ENCODE measurements at regions not wholly inside any gene's neighbourhood (a gene's known extent, or its start where the extent isn't known, plus 50 kb on each side); places are given as distances from the start of the nearest gene placed in this dataset.

- H3K4me2 ChIP-seq (ENCODE audit: control insufficient read depth, insufficient read depth), result no peak overlapping the region
- TF ChIP-seq, protein P1, sequence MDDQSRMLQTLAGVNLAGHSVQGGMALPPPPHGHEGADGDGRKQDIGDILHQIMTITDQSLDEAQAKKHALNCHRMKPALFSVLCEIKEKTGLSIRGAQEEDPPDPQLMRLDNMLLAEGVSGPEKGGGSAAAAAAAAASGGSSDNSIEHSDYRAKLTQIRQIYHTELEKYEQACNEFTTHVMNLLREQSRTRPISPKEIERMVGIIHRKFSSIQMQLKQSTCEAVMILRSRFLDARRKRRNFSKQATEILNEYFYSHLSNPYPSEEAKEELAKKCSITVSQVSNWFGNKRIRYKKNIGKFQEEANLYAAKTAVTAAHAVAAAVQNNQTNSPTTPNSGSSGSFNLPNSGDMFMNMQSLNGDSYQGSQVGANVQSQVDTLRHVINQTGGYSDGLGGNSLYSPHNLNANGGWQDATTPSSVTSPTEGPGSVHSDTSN (IDR thresholded peaks at IDR 0.05; ENCODE audit: insufficient replicate concordance, low read depth, low read length), result no peak
- TF ChIP-seq LARP7 (IDR thresholded peaks at IDR 0.05) (no peak), ZNF24 (IDR thresholded peaks at IDR 0.05) (no peak), MEF2B (IDR thresholded peaks at IDR 0.05; ENCODE audit: partially characterized antibody, poor library complexity, severe bottlenecking) (no peak), EED (IDR thresholded peaks at IDR 0.05; ENCODE audit: low read depth) (no peak), CHD1 (IDR thresholded peaks at IDR 0.05; ENCODE audit: low read depth, low read length) (no peak), NFIC (IDR thresholded peaks at IDR 0.05; ENCODE audit: low read depth, low read length) (no peak), GATAD2B (conservative IDR thresholded peaks at IDR 0.05; ENCODE audit: low read depth) (no peak), TBL1XR1 (IDR thresholded peaks at IDR 0.05; ENCODE audit: low read depth, low read length) (no peak), RELA (IDR thresholded peaks at IDR 0.05; ENCODE audit: borderline replicate concordance, partially characterized antibody) (no peak)
- TF ChIP-seq, protein P2, sequence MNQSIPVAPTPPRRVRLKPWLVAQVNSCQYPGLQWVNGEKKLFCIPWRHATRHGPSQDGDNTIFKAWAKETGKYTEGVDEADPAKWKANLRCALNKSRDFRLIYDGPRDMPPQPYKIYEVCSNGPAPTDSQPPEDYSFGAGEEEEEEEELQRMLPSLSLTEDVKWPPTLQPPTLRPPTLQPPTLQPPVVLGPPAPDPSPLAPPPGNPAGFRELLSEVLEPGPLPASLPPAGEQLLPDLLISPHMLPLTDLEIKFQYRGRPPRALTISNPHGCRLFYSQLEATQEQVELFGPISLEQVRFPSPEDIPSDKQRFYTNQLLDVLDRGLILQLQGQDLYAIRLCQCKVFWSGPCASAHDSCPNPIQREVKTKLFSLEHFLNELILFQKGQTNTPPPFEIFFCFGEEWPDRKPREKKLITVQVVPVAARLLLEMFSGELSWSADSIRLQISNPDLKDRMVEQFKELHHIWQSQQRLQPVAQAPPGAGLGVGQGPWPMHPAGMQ (IDR thresholded peaks at IDR 0.05; ENCODE audit: borderline replicate concordance), result no peak
- in situ Hi-C loops (cut with MboI), result no loop called here
- H2AFZ ChIP-seq (ENCODE audit: control insufficient read depth, low read depth, low read length), result no peak overlapping the region
- RAD21 ChIA-PET (ENCODE audit: unreplicated experiment), result no interaction called here
- H3K27me3 ChIP-seq (replicated peaks in 1 of 2; ENCODE audit: control insufficient read depth in 2 of 2, insufficient read depth in 2 of 2, low read length in 1 of 2), result no peaks in the 10 kb centered on the region
- intact Hi-C loops (cut with micrococcal nuclease; ENCODE audit: unreplicated experiment), result no loop called here
- H3K9ac ChIP-seq (ENCODE audit: control insufficient read depth, insufficient read depth, low read length), result no peak overlapping the region
- FAIRE-seq, result no peak
- no peak for DNase-seq (ENCODE audit: low read depth, low spot score)
- H4K20me1 ChIP-seq (ENCODE audit: control insufficient read depth, insufficient read depth), result no peaks in the 10 kb centered on the region
- H3K27ac ChIP-seq (ENCODE audit: control insufficient read depth, insufficient read depth), result no peak overlapping the region
- H3K79me2 ChIP-seq (ENCODE audit: control insufficient read depth, insufficient read depth, low read length), result no peaks in the 10 kb centered on the region
- 14% methylated on average over 3 of the region's 3 CpGs for WGBS (ENCODE audit: insufficient coverage, insufficient replicate concordance, low lambda C conversion rate, missing lambda C conversion rate)
- BruUV-seq (replicated peaks), result no TSS peak
- ATAC-seq, result no peak
- H3K9me3 ChIP-seq (replicated peaks; ENCODE audit: control insufficient read depth, insufficient read depth, low read length), result no peaks in the 10 kb centered on the region
- POLR2A ChIA-PET, result no interaction called here
- H3K4me3 ChIP-seq, result no peak overlapping the region
- no peaks in the 10 kb centered on the region for H3K36me3 ChIP-seq (ENCODE audit: control insufficient read depth in 2 of 2, insufficient read depth in 2 of 2, low read length in 1 of 2)
- CTCF ChIA-PET, result interaction anchor here (3.4 kb wide), 1 partner anchor 21 kb away, joined by 8 read pairs; no protein-coding TSS in a partner anchor
- SMC1A ChIA-PET (ENCODE audit: uncharacterized antibody, unreplicated experiment), result no interaction called here
- no peaks in the 10 kb centered on the region for H3K4me1 ChIP-seq (ENCODE audit: control insufficient read depth, insufficient read depth, low read length)
Measured at GRCh38 chr7:113731571-113731970, 187.2 kb downstream of the PPP1R3A start.
